ENCODE measurements at regions not wholly inside any gene's neighbourhood (a gene's known extent, or its start where the extent isn't known, plus 50 kb on each side); places are given as distances from the start of the nearest gene placed in this dataset.
A peak's percentile ranks its signal among the peaks of the same experiment; 100 is the strongest.

- in situ Hi-C loops (cut with HindIII; ENCODE audit: extremely low pct_ligation_motif_present, low pct_unique_long_range_greater_than_20kb) = no loop called here
- Histone ChIP-seq H3K4me3 (replicated peaks in 1 of 3; ENCODE audit: insufficient read depth in 1 of 3, low read depth in 2 of 3, low read length in 3 of 3) (no peak overlapping the region), H3K27ac (ENCODE audit: extremely low read length, insufficient read depth, low read length) (no peak overlapping the region), H2AFZ (ENCODE audit: low read length) (no peak overlapping the region), H3K9ac (ENCODE audit: insufficient read depth, low read depth, low read length) (no peak overlapping the region), H4K20me1 (ENCODE audit: insufficient read depth, low read length) (no peaks in the 10 kb centered on the region), H3K4me1 (ENCODE audit: insufficient read depth, low read length) (no peaks in the 10 kb centered on the region), H3K4me2 (ENCODE audit: low read depth, low read length) (no peak overlapping the region), H3K79me2 (ENCODE audit: insufficient read depth, low read length) (no peaks in the 10 kb centered on the region), H3K9me3 (ENCODE audit: low read length) (no peaks in the 10 kb centered on the region), H3K36me3 (replicated peaks in 1 of 2; ENCODE audit: control insufficient read depth in 1 of 2, insufficient read depth in 2 of 2, low read length in 2 of 2) (no peaks in the 10 kb centered on the region), H3K27me3 (ENCODE audit: control insufficient read depth in 1 of 2, insufficient read depth in 2 of 2, low read length in 2 of 2) (no peaks in the 10 kb centered on the region)
- POLR2A ChIA-PET = no interaction called here
- BruUV-seq (replicated peaks) = no TSS peak
- TF ChIP-seq TIGD3 (CRISPR knock-in tag; IDR thresholded peaks at IDR 0.05; ENCODE audit: borderline replicate concordance) (no peak), CBX1 (IDR thresholded peaks at IDR 0.05; ENCODE audit: low read depth) (no peak), MED1 (CRISPR knock-in tag; IDR thresholded peaks at IDR 0.05) (no peak)
- CTCF ChIA-PET (ENCODE audit: low intra/inter-chr PET ratio, low total read pairs) = no interaction called here
- ATAC-seq = no peak
- FAIRE-seq = no peak
- 0% methylated on average over 2 of the region's 5 CpGs for WGBS (ENCODE audit: low lambda C conversion rate)
- intact Hi-C loops (cut with micrococcal nuclease; ENCODE audit: unreplicated experiment) = no loop called here
- no peak for DNase-seq (ENCODE audit: low spot score)
Measured at GRCh38 chrX:118216509-118216908, 99.9 kb upstream of the KLHL13 start.

GRCh38 chrX:118218079-118218478, 101.5 kb upstream of the KLHL13 start:
- intact Hi-C loops (cut with micrococcal nuclease; ENCODE audit: unreplicated experiment) (no loop called here), in situ Hi-C loops (cut with HindIII; ENCODE audit: extremely low pct_ligation_motif_present, low pct_unique_long_range_greater_than_20kb) (no loop called here)
- no peaks in the 10 kb centered on the region for H3K27me3 ChIP-seq (ENCODE audit: control insufficient read depth in 1 of 2, insufficient read depth in 2 of 2, low read length in 2 of 2)
- FAIRE-seq (peak; percentile 46), ATAC-seq (no peak), DNase-seq (ENCODE audit: low spot score) (no peak)
- H2AFZ ChIP-seq (ENCODE audit: low read length) = no peak overlapping the region
- H3K36me3 ChIP-seq (replicated peaks in 1 of 2; ENCODE audit: control insufficient read depth in 1 of 2, insufficient read depth in 2 of 2, low read length in 2 of 2) = no peaks in the 10 kb centered on the region
- H3K27ac ChIP-seq (ENCODE audit: extremely low read length, insufficient read depth, low read length) = no peak overlapping the region
- no peaks in the 10 kb centered on the region for H3K79me2 ChIP-seq (ENCODE audit: insufficient read depth, low read length)
- no peaks in the 10 kb centered on the region for H3K9me3 ChIP-seq (ENCODE audit: low read length)
- H4K20me1 ChIP-seq (ENCODE audit: insufficient read depth, low read length) = no peaks in the 10 kb centered on the region
- CTCF ChIA-PET (ENCODE audit: low intra/inter-chr PET ratio, low total read pairs) = no interaction called here
- H3K4me2 ChIP-seq (ENCODE audit: low read depth, low read length) = no peak overlapping the region
- H3K4me3 ChIP-seq (replicated peaks in 1 of 3; ENCODE audit: insufficient read depth in 1 of 3, low read depth in 2 of 3, low read length in 3 of 3) = no peak overlapping the region
- no peak overlapping the region for H3K9ac ChIP-seq (ENCODE audit: insufficient read depth, low read depth, low read length)
- WGBS (ENCODE audit: low lambda C conversion rate) = 70% methylated on average over 5 of the region's 5 CpGs
- POLR2A ChIA-PET = no interaction called here
- no TSS peak for BruUV-seq (replicated peaks)
- no peaks in the 10 kb centered on the region for H3K4me1 ChIP-seq (ENCODE audit: insufficient read depth, low read length)
- no peak for TF ChIP-seq SAFB2 (CRISPR knock-in tag; IDR thresholded peaks at IDR 0.05; ENCODE audit: borderline replicate concordance, low read depth)
- no peak for TF ChIP-seq ZNF670 (CRISPR knock-in tag; IDR thresholded peaks at IDR 0.05; ENCODE audit: borderline replicate concordance)
- TF ChIP-seq HNRNPUL1 (IDR thresholded peaks at IDR 0.05; ENCODE audit: low read depth, low read length) = no peak
- TF ChIP-seq NFE2L2 (IDR thresholded peaks at IDR 0.05; ENCODE audit: low read length) = no peak
- no peak for TF ChIP-seq CC2D1A (CRISPR knock-in tag; IDR thresholded peaks at IDR 0.05)
- no peak for TF ChIP-seq HMGA1 (CRISPR knock-in tag; conservative IDR thresholded peaks at IDR 0.05)
- no peak for TF ChIP-seq ATF7-NPFF (CRISPR knock-in tag; IDR thresholded peaks at IDR 0.05; ENCODE audit: low read depth)
- no peak for TF ChIP-seq TEAD3 (CRISPR knock-in tag; optimal IDR thresholded peaks at IDR 0.05; ENCODE audit: borderline replicate concordance)
- TF ChIP-seq DNMT3B (CRISPR knock-in tag; conservative IDR thresholded peaks at IDR 0.05) = no peak
- no peak for TF ChIP-seq ZSCAN29 (CRISPR knock-in tag; conservative IDR thresholded peaks at IDR 0.05)
- no peak for TF ChIP-seq TERF1 (CRISPR knock-in tag; IDR thresholded peaks at IDR 0.05)
- TF ChIP-seq ATF4 (CRISPR knock-in tag; IDR thresholded peaks at IDR 0.05) = no peak
- no peak for TF ChIP-seq TAF15 (IDR thresholded peaks at IDR 0.05; ENCODE audit: low read depth, low read length, poor library complexity, severe bottlenecking)
- TF ChIP-seq NFRKB (IDR thresholded peaks at IDR 0.05) = no peak
- TF ChIP-seq MLX (CRISPR knock-in tag; IDR thresholded peaks at IDR 0.05) = no peak

Measured in HepG2 (cell line).